Coronary artery (tissue), 2 donors: ENCODE measurements at regions not wholly inside any gene's neighbourhood (a gene's known extent, or its start where the extent isn't known, plus 50 kb on each side); places are given as distances from the start of the nearest gene placed in this dataset.

ENCODE experiments used
- DNase-seq: peaks from one replicate; pipeline ENCODE4 v3.0.0-alpha.2; 2017; ENCODE audit warnings: low spot score
- H3K27ac ChIP-seq, 2 donors: fragments of 200-600 bp; sonication (generic); one replicate each; pipeline ENCODE4 v1.5.1; 2016 to 2019
- H3K4me3 ChIP-seq: fragments of 200-600 bp; sonication (generic); 2 replicates; pipeline ENCODE4 v1.5.1; 2016; ENCODE audit warnings: mild to moderate bottlenecking, moderate library complexity
- CTCF ChIP-seq: fragments of 200-600 bp; sonication (generic); IDR thresholded peaks from one replicate; pipeline ENCODE4 v1.5.1; 2019; ENCODE audit warnings: antibody characterized with exemption

GRCh38 chr14:98598576-98598975 is 673.4 kb downstream of the BCL11B start:
- no peak for TF ChIP-seq CTCF
- Histone ChIP-seq H3K4me3 (no peak overlapping the region), H3K27ac (no peak overlapping the region)
- DNase-seq, result no peak

GRCh38 chr14:98599082-98599481 is 672.9 kb downstream of the BCL11B start:
- no peak for TF ChIP-seq CTCF
- no peak overlapping the region for H3K27ac ChIP-seq
- DNase-seq, result no peak
- no peak overlapping the region for H3K4me3 ChIP-seq

GRCh38 chr14:98602983-98603382 is 669.0 kb downstream of the BCL11B start:
- Histone ChIP-seq H3K27ac (no peak overlapping the region), H3K4me3 (no peak overlapping the region)
- no peak for TF ChIP-seq CTCF
- DNase-seq, result no peak

GRCh38 chr14:98605043-98605442 is 667.0 kb downstream of the BCL11B start:
- TF ChIP-seq CTCF, result no peak
- H3K27ac ChIP-seq, result no peak overlapping the region
- no peak overlapping the region for H3K4me3 ChIP-seq
- no peak for DNase-seq

- Histone ChIP-seq H3K4me3 (no peak overlapping the region), H3K27ac (no peak overlapping the region)
- no peak for DNase-seq
- no peak for TF ChIP-seq CTCF
These were observed 665.9 kb downstream of the BCL11B start for GRCh38 chr14:98606041-98606640.

- no peak overlapping the region for H3K27ac ChIP-seq
- no peak for TF ChIP-seq CTCF
- no peak for DNase-seq
- H3K4me3 ChIP-seq, result no peak overlapping the region
These were observed 665.2 kb downstream of the BCL11B start for GRCh38 chr14:98606816-98607215.

- no peak for TF ChIP-seq CTCF
These were observed 664.6 kb downstream of the BCL11B start for GRCh38 chr14:98607341-98607910.

More at GRCh38 chr14:98607341-98607910, 664.6 kb downstream of the BCL11B start:
- H3K4me3 ChIP-seq, result no peak overlapping the region
- DNase-seq, result no peak
- H3K27ac ChIP-seq, result no peak overlapping the region
